Natural killer cell (primary cell): ENCODE measurements at regions not wholly inside any gene's neighbourhood (a gene's known extent, or its start where the extent isn't known, plus 50 kb on each side); places are given as distances from the start of the nearest gene placed in this dataset.
"Not testable (repeated sequence)": the region's sequence is repeated elsewhere in the genome, so short reads cannot be mapped to it uniquely, and the experiment has no call there.

Experiments
- ATAC-seq, 3 donors: fragments of 150-1000 bp in 2 of 3; fragments of 200-7000 bp in 1 of 3; cut with Tn5 transposase; 1 replicate in 1 of 3; 2 replicates in 2 of 3; pipeline ENCODE4 v1.10.0; 2021; ENCODE audit warnings: mild to moderate bottlenecking in 2 of 3, moderate library complexity in 2 of 3
- DNase-seq, 2 donors: peaks; one replicate each; pipeline versions ENCODE4 v3.0.0 to v3.0.0-alpha.2; 2013 to 2021; ENCODE audit warnings: mixed read lengths in 1 of 2
- H3K27ac ChIP-seq: one replicate; pipeline ENCODE4 v1.5.1; 2013; ENCODE audit warnings: mild to moderate bottlenecking, low read length
- H3K27me3 ChIP-seq: one replicate; pipeline ENCODE4 v1.6.1; 2013; ENCODE audit warnings: low read length; ENCODE audit not compliant: control insufficient read depth, insufficient read depth
- H3K36me3 ChIP-seq: one replicate; pipeline ENCODE4 v1.6.1; 2013; ENCODE audit warnings: low read length; ENCODE audit not compliant: control insufficient read depth, insufficient read depth
- H3K4me1 ChIP-seq: one replicate; pipeline ENCODE4 v1.6.1; 2013; ENCODE audit warnings: low read length; ENCODE audit not compliant: control insufficient read depth, insufficient read depth
- H3K4me3 ChIP-seq: one replicate; pipeline ENCODE4 v1.5.1; 2013; ENCODE audit warnings: low read length
- H3K9me3 ChIP-seq: one replicate; pipeline ENCODE4 v1.6.1; 2013; ENCODE audit warnings: low read length; ENCODE audit not compliant: control insufficient read depth, insufficient read depth
- H3K27ac Mint-ChIP-seq, 2 donors: one replicate each; pipeline ENCODE4 v1.8.0; 2022; ENCODE audit warnings: mild to moderate bottlenecking in 2 of 2, mixed read lengths in 2 of 2, moderate library complexity in 1 of 2
- H3K27me3 Mint-ChIP-seq, 2 donors: one replicate each; pipeline ENCODE4 v1.8.0; 2022; ENCODE audit warnings: low read depth in 2 of 2, mixed read lengths in 2 of 2
- H3K36me3 Mint-ChIP-seq: one replicate; pipeline ENCODE4 v1.8.0; 2022; ENCODE audit warnings: mixed read lengths
- H3K4me1 Mint-ChIP-seq, 2 donors: one replicate each; pipeline ENCODE4 v1.8.0; 2022; ENCODE audit warnings: mixed read lengths in 2 of 2
- H3K4me3 Mint-ChIP-seq: one replicate; pipeline ENCODE4 v1.8.0; 2022; ENCODE audit warnings: mild to moderate bottlenecking, moderate library complexity, mixed read lengths
- H3K9me3 Mint-ChIP-seq, 2 donors: one replicate each; pipeline ENCODE4 v1.8.0; 2022; ENCODE audit warnings: mixed read lengths in 2 of 2
- CTCF ChIP-seq: fragments of 200-600 bp; IDR thresholded peaks from one replicate; pipeline ENCODE4 v1.8.0; 2022; ENCODE audit warnings: antibody characterized with exemption
- WGBS: methylation state at CpG from one replicate; pipeline ENCODE4 v1.1.7; 2013; ENCODE audit warnings: missing lambda C conversion rate; ENCODE audit not compliant: insufficient coverage; 5-methylcytosine and 5-hydroxymethylcytosine counted together
- intact Hi-C: fragments of 100-400 bp; cut with micrococcal nuclease; formaldehyde crosslinking; loops from one replicate; pipeline ENCODE4 v1.14.2; 2022

- no peak overlapping the region for H3K27ac ChIP-seq
- DNase-seq (no peak), ATAC-seq (no peak)
- H3K4me1 ChIP-seq: peaks cover 3% of the 10 kb centered on the region
- no peaks in the 10 kb centered on the region for H3K27me3 ChIP-seq
- Mint-ChIP-seq H3K27ac (no peak overlapping the region), H3K4me1 (peaks cover 5 to 8% of the 10 kb centered on the region in 2 donors), H3K4me3 (no peak overlapping the region), H3K27me3 (peaks cover 0 to 4% of the 10 kb centered on the region in 2 donors), H3K36me3 (no peaks in the 10 kb centered on the region), H3K9me3 (no peaks in the 10 kb centered on the region)
- intact Hi-C loops: no loop called here
- TF ChIP-seq CTCF: no peak
- no peaks in the 10 kb centered on the region for H3K9me3 ChIP-seq
- no peaks in the 10 kb centered on the region for H3K36me3 ChIP-seq
- no peak overlapping the region for H3K4me3 ChIP-seq
- WGBS: 91% methylated on average over 3 of the region's 3 CpGs
These were observed 82.4 kb downstream of the GADD45G start for GRCh38 chr9:89687188-89687587.

GRCh38 chr9:89687848-89688247 is 83.0 kb downstream of the GADD45G start:
- Histone ChIP-seq H3K9me3 (no peaks in the 10 kb centered on the region), H3K27me3 (no peaks in the 10 kb centered on the region), H3K27ac (no peak overlapping the region), H3K4me1 (peaks cover 3% of the 10 kb centered on the region), H3K4me3 (no peak overlapping the region), H3K36me3 (no peaks in the 10 kb centered on the region)
- no peak for TF ChIP-seq CTCF
- DNase-seq (no peak), ATAC-seq (no peak)
- Mint-ChIP-seq H3K36me3 (no peaks in the 10 kb centered on the region), H3K9me3 (no peaks in the 10 kb centered on the region), H3K27ac (no peak overlapping the region), H3K4me1 (peaks cover 5 to 8% of the 10 kb centered on the region in 2 donors), H3K4me3 (no peak overlapping the region), H3K27me3 (peaks cover 0 to 4% of the 10 kb centered on the region in 2 donors)
- WGBS: 89% methylated on average over 6 of the region's 6 CpGs
- intact Hi-C loops: no loop called here

GRCh38 chr9:89689321-89689720 is 84.5 kb downstream of the GADD45G start:
- H3K27ac ChIP-seq, H3K9me3 Mint-ChIP-seq, DNase-seq, H3K9me3 ChIP-seq, intact Hi-C loops, H3K27me3 ChIP-seq, ATAC-seq, H3K36me3 Mint-ChIP-seq, H3K4me1 Mint-ChIP-seq, H3K27me3 Mint-ChIP-seq, H3K4me1 ChIP-seq, H3K27ac Mint-ChIP-seq, H3K36me3 ChIP-seq, H3K4me3 Mint-ChIP-seq, H3K4me3 ChIP-seq: not testable (repeated sequence)
- WGBS: 70% methylated on average over 5 of the region's 5 CpGs

GRCh38 chr9:89690334-89690912 is 85.6 kb downstream of the GADD45G start:
- intact Hi-C loops: no loop called here
- H3K27me3 Mint-ChIP-seq: peaks cover 0 to 4% of the 10 kb centered on the region in 2 donors
- H3K4me1 ChIP-seq: peaks cover 3% of the 10 kb centered on the region
- H3K4me3 Mint-ChIP-seq: no peak overlapping the region
- no peaks in the 10 kb centered on the region for H3K9me3 Mint-ChIP-seq
- no peak for TF ChIP-seq CTCF
- H3K27ac Mint-ChIP-seq: no peak overlapping the region
- no peaks in the 10 kb centered on the region for H3K9me3 ChIP-seq
- H3K27me3 ChIP-seq: no peaks in the 10 kb centered on the region
- peaks cover 5 to 8% of the 10 kb centered on the region in 2 donors for H3K4me1 Mint-ChIP-seq
- no peak overlapping the region for H3K27ac ChIP-seq
- ATAC-seq: peak; percentile 31 to 75 (median 59)
- no peak overlapping the region for H3K4me3 ChIP-seq
- H3K36me3 Mint-ChIP-seq: no peaks in the 10 kb centered on the region
- no peaks in the 10 kb centered on the region for H3K36me3 ChIP-seq
- WGBS: 17% methylated on average over 2 of the region's 3 CpGs
- DNase-seq: peak in 1 of 2 donors; percentile 43
